Sigmoid colon (tissue), 4 donors: ENCODE measurements at regions not wholly inside any gene's neighbourhood (a gene's known extent, or its start where the extent isn't known, plus 50 kb on each side); places are given as distances from the start of the nearest gene placed in this dataset.

Experiments
- CTCF ChIP-seq, 4 experiments: fragments of 450-650 bp in 3 of 4; fragments of 200-600 bp in 1 of 4; IDR thresholded peaks; one replicate each; pipeline ENCODE4 v1.5.1; 2016 to 2019; ENCODE audit warnings: antibody characterized with exemption in 4 of 4, mild to moderate bottlenecking in 3 of 4, moderate library complexity in 2 of 4
- POLR2AphosphoS5 ChIP-seq, 4 donors: sonication (generic); formaldehyde crosslinking; IDR thresholded peaks; one replicate each; pipeline ENCODE4 v1.6.1; 2017; ENCODE audit warnings: antibody characterized with exemption in 4 of 4

GRCh38 chr14:76705214-76705613 lies 56.1 kb upstream of the VASH1 start:
- TF ChIP-seq CTCF (IDR thresholded peaks at IDR 0.05) (no peak), POLR2AphosphoS5 (IDR thresholded peaks at IDR 0.05) (no peak)
